H1 (cell line): ENCODE measurements at regions not wholly inside any gene's neighbourhood (a gene's known extent, or its start where the extent isn't known, plus 50 kb on each side); places are given as distances from the start of the nearest gene placed in this dataset.

Experiments used
- CHD1 ChIP-seq: IDR thresholded peaks from 2 replicates; pipeline ENCODE4 v1.6.1; 2012; ENCODE audit warnings: low read depth, low read length, improper control_type of control experiment
- POU5F1 ChIP-seq: IDR thresholded peaks from 2 replicates; pipeline ENCODE4 v1.6.1; 2011; ENCODE audit warnings: low read depth, mild to moderate bottlenecking, low read length, moderate library complexity
- SRF ChIP-seq: IDR thresholded peaks from 2 replicates; pipeline ENCODE4 v1.6.1; 2011; ENCODE audit warnings: mild to moderate bottlenecking, low read depth, low read length, moderate library complexity
- ZNF274 ChIP-seq: IDR thresholded peaks from 2 replicates; pipeline ENCODE4 v1.7.0; 2012; ENCODE audit warnings: low read length, borderline replicate concordance; ENCODE audit errors: extremely low read depth

- TF ChIP-seq SRF (no peak), POU5F1 (no peak), ZNF274 (no peak), CHD1 (no peak)
- TF ChIP-seq, all 59 proteins: peak for 0
Observed at GRCh38 chr1:213417225-213417820, 366.3 kb downstream of the RPS6KC1 start (continued).
